ENCODE measurements at regions not wholly inside any gene's neighbourhood (a gene's known extent, or its start where the extent isn't known, plus 50 kb on each side); places are given as distances from the start of the nearest gene placed in this dataset.

DNA sequence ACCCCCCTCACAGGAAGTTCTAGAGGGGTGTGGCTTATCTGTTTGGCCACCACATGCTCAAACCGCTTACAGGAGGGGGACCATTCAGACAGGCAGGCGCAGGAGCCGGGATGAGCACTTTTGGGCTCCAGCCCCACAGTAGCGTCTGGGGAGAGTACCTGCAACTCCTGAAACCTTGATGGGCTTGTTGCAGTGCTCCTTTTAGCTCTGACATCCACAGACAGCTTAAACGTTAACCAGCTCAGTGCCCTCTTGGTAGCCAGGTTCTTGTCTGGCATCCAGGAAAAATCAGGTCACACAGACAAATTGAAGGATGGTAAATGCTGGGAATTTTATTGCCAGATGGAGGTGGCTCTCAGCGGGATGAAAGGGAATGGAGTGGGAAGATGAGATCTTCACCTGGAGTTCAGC is 326.3 kb downstream of the ETS1 start:
- no peak for TF ChIP-seq CTCF (IDR thresholded peaks at IDR 0.05)
- no peak for TF ChIP-seq POLR2A (IDR thresholded peaks at IDR 0.05)
- TF ChIP-seq EP300 (IDR thresholded peaks at IDR 0.05) = no peak

Measured in suprapubic skin (tissue), 3 donors.